Tibial artery (tissue), 4 donors: ENCODE measurements at regions not wholly inside any gene's neighbourhood (a gene's known extent, or its start where the extent isn't known, plus 50 kb on each side); places are given as distances from the start of the nearest gene placed in this dataset.
A peak's percentile ranks its signal among the peaks of the same experiment; 100 is the strongest.

Source experiments
- DNase-seq, 2 donors: peaks; one replicate each; pipeline ENCODE4 v3.0.0-alpha.2; 2019
- H3K27ac ChIP-seq, 2 donors: fragments of 200-600 bp; sonication (generic) in 1 of 2; 1 replicate in 1 of 2; 2 replicates in 1 of 2; pipeline ENCODE4 v1.5.1; 2018 to 2019; ENCODE audit warnings: mild to moderate bottlenecking in 1 of 2
- H3K27me3 ChIP-seq, 2 donors: fragments of 200-600 bp; sonication (generic) in 1 of 2; one replicate each; pipeline versions ENCODE4 v1.5.1 to v1.6.0; 2016 to 2019
- H3K36me3 ChIP-seq, 3 donors: fragments of 200-600 bp; sonication (generic) in 2 of 3; one replicate each; pipeline ENCODE4 v1.5.1; 2016 to 2019; ENCODE audit warnings: mild to moderate bottlenecking in 2 of 3
- H3K4me1 ChIP-seq, 4 donors: fragments of 200-600 bp; sonication (generic) in 2 of 4; 1 replicate in 3 of 4; 2 replicates in 1 of 4; pipeline ENCODE4 v1.5.1; 2016 to 2019
- H3K4me3 ChIP-seq, 2 donors: fragments of 200-600 bp; sonication (generic) in 1 of 2; 1 replicate in 1 of 2; 2 replicates in 1 of 2; pipeline ENCODE4 v1.5.1; 2018 to 2019; ENCODE audit warnings: mild to moderate bottlenecking in 2 of 2
- H3K9me3 ChIP-seq, 3 donors: fragments of 200-600 bp; sonication (generic) in 1 of 3; one replicate each; pipeline ENCODE4 v1.5.1; 2016 to 2019
- CTCF ChIP-seq, 2 experiments: fragments of 200-600 bp in 1 of 2; fragments of 450-650 bp in 1 of 2; IDR thresholded peaks; one replicate each; pipeline ENCODE4 v1.5.1; 2017 to 2019; ENCODE audit warnings: antibody characterized with exemption in 2 of 2, mild to moderate bottlenecking in 1 of 2, moderate library complexity in 1 of 2
- intact Hi-C: fragments of 100-400 bp; cut with DNase I; formaldehyde crosslinking; loops from one replicate; pipeline ENCODE4 v1.15.0; 2023; ENCODE audit warnings: low total_unique reads

- H3K27ac ChIP-seq = no peak overlapping the region
- no peaks in the 10 kb centered on the region for H3K27me3 ChIP-seq
- no peaks in the 10 kb centered on the region for H3K36me3 ChIP-seq
- no peak for DNase-seq
- intact Hi-C loops = no loop called here
- peaks cover 0 to 2% (median 0%) of the 10 kb centered on the region in 3 donors for H3K9me3 ChIP-seq
- TF ChIP-seq CTCF (IDR thresholded peaks at IDR 0.05) = no peak
- H3K4me1 ChIP-seq = no peaks in the 10 kb centered on the region
- H3K4me3 ChIP-seq = no peak overlapping the region
Measured at GRCh38 chr12:90428881-90429280, 526.1 kb downstream of the CCER1 start.

- H3K27ac ChIP-seq = no peak overlapping the region
- no peaks in the 10 kb centered on the region for H3K4me1 ChIP-seq
- peak in 1 of 2 donors; percentile 38 for DNase-seq
- TF ChIP-seq CTCF (IDR thresholded peaks at IDR 0.05) = no peak
- H3K36me3 ChIP-seq = no peaks in the 10 kb centered on the region
- no peaks in the 10 kb centered on the region for H3K27me3 ChIP-seq
- H3K9me3 ChIP-seq = no peaks in the 10 kb centered on the region
- intact Hi-C loops = no loop called here
- H3K4me3 ChIP-seq = no peak overlapping the region
Measured at GRCh38 chr12:90428465-90428864, 526.5 kb downstream of the CCER1 start.

GRCh38 chr12:90423965-90424364 lies 531.0 kb downstream of the CCER1 start:
- intact Hi-C loops = no loop called here
- H3K4me3 ChIP-seq = no peak overlapping the region
- H3K36me3 ChIP-seq = no peaks in the 10 kb centered on the region
- DNase-seq = no peak
- no peaks in the 10 kb centered on the region for H3K4me1 ChIP-seq
- no peaks in the 10 kb centered on the region for H3K27me3 ChIP-seq
- no peak overlapping the region for H3K27ac ChIP-seq
- TF ChIP-seq CTCF (IDR thresholded peaks at IDR 0.05) = no peak
- no peaks in the 10 kb centered on the region for H3K9me3 ChIP-seq

GRCh38 chr12:90410962-90411361 lies 544.0 kb downstream of the CCER1 start:
- Histone ChIP-seq H3K36me3 (no peaks in the 10 kb centered on the region), H3K4me1 (no peaks in the 10 kb centered on the region), H3K4me3 (no peak overlapping the region), H3K27me3 (no peaks in the 10 kb centered on the region), H3K27ac (no peak overlapping the region), H3K9me3 (peaks cover 0 to 3% (median 0%) of the 10 kb centered on the region in 3 donors)
- TF ChIP-seq CTCF (IDR thresholded peaks at IDR 0.05) = no peak
- DNase-seq = no peak
- intact Hi-C loops = no loop called here

- no peaks in the 10 kb centered on the region for H3K9me3 ChIP-seq
- H3K4me3 ChIP-seq = no peak overlapping the region
- H3K27ac ChIP-seq = no peak overlapping the region
- H3K27me3 ChIP-seq = no peaks in the 10 kb centered on the region
- no peaks in the 10 kb centered on the region for H3K4me1 ChIP-seq
- no peak for DNase-seq
- TF ChIP-seq CTCF (IDR thresholded peaks at IDR 0.05) = no peak
- intact Hi-C loops = no loop called here
- H3K36me3 ChIP-seq = no peaks in the 10 kb centered on the region
Measured at GRCh38 chr12:90407841-90408240, 547.1 kb downstream of the CCER1 start.

- H3K36me3 ChIP-seq = no peaks in the 10 kb centered on the region
- no peak for TF ChIP-seq CTCF (IDR thresholded peaks at IDR 0.05)
- DNase-seq = no peak
- H3K4me1 ChIP-seq = no peaks in the 10 kb centered on the region
- H3K27me3 ChIP-seq = no peaks in the 10 kb centered on the region
- no peaks in the 10 kb centered on the region for H3K9me3 ChIP-seq
- intact Hi-C loops = no loop called here
- H3K27ac ChIP-seq = no peak overlapping the region
- no peak overlapping the region for H3K4me3 ChIP-seq
Measured at GRCh38 chr12:90404071-90404470, 550.9 kb downstream of the CCER1 start.
